ENCODE measurements at regions not wholly inside any gene's neighbourhood (a gene's known extent, or its start where the extent isn't known, plus 50 kb on each side); places are given as distances from the start of the nearest gene placed in this dataset.

- H3K36me3 Mint-ChIP-seq (ENCODE audit: low read depth), result no peaks in the 10 kb centered on the region
- Histone ChIP-seq H4K20me1 (replicated peaks; ENCODE audit: insufficient read depth) (no peaks in the 10 kb centered on the region), H3K4me3 (no peak overlapping the region), H3K79me2 (replicated peaks; ENCODE audit: insufficient read depth) (no peaks in the 10 kb centered on the region), H3F3A (replicated peaks; ENCODE audit: low read depth) (0 out of 2 replicates have a peak, but pooled peaks cover 4% of the 10 kb centered on the region), H3K9me2 (ENCODE audit: insufficient read depth) (0 out of 2 replicates have a peak, but pooled peaks cover 4% of the 10 kb centered on the region), H3K27ac (ENCODE audit: low read depth) (no peak overlapping the region), H2AFZ (no peak overlapping the region), H3K4me2 (no peak overlapping the region), H3K36me3 (ENCODE audit: insufficient read depth) (no peaks in the 10 kb centered on the region), H3K27me3 (ENCODE audit: insufficient read depth) (no peaks in the 10 kb centered on the region), H3K4me1 (ENCODE audit: insufficient read depth) (peaks cover 17% of the 10 kb centered on the region)
- peaks cover 20% of the 10 kb centered on the region for H3K4me1 Mint-ChIP-seq
- H3K9me3 Mint-ChIP-seq, result no peaks in the 10 kb centered on the region
- H3K27me3 Mint-ChIP-seq (ENCODE audit: insufficient read depth, low read depth, poor library complexity), result peaks cover 1% of the 10 kb centered on the region
- H3K4me3 Mint-ChIP-seq, result no peak overlapping the region
- DNase-seq (ENCODE audit: low spot score), result no peak
- no peak for ATAC-seq
- TF ChIP-seq CTCF (conservative IDR thresholded peaks at IDR 0.05; ENCODE audit: low read depth in 2 of 2) (no peak), ZNF114 (CRISPR knock-in tag; IDR thresholded peaks at IDR 0.05) (no peak), JUNB (IDR thresholded peaks at IDR 0.05; ENCODE audit: unreplicated experiment) (no peak), POLR2AphosphoS5 (IDR thresholded peaks at IDR 0.05; ENCODE audit: low read depth) (no peak), ETS1 (IDR thresholded peaks at IDR 0.05) (no peak), NANOG (IDR thresholded peaks at IDR 0.05; ENCODE audit: borderline replicate concordance) (no peak), EZH2phosphoT487 (IDR thresholded peaks at IDR 0.05; ENCODE audit: unreplicated experiment) (no peak), EZH2 (IDR thresholded peaks at IDR 0.05; ENCODE audit: low read depth, unreplicated experiment) (no peak), ZNF331 (CRISPR knock-in tag; IDR thresholded peaks at IDR 0.05; ENCODE audit: low read depth) (no peak), REST (IDR thresholded peaks at IDR 0.05; ENCODE audit: unreplicated experiment) (no peak), STAT1 (IDR thresholded peaks at IDR 0.05; ENCODE audit: unreplicated experiment) (no peak), CREB1 (CRISPR knock-in tag; IDR thresholded peaks at IDR 0.05; ENCODE audit: low read depth) (no peak), ZNF462 (CRISPR knock-in tag; IDR thresholded peaks at IDR 0.05) (no peak)
- H3K27ac Mint-ChIP-seq, result no peak overlapping the region
Observed at GRCh38 chr20:7108929-7109328, 341.4 kb downstream of the BMP2 start.

Measured in GM23338 (cell line).